Esophagus muscularis mucosa (tissue), 4 donors: ENCODE measurements at regions not wholly inside any gene's neighbourhood (a gene's known extent, or its start where the extent isn't known, plus 50 kb on each side); places are given as distances from the start of the nearest gene placed in this dataset.

Experiments
- DNase-seq: peaks from one replicate; pipeline ENCODE4 v3.0.0-alpha.2; 2017; ENCODE audit errors: extremely low spot score
- H3K27ac ChIP-seq, 4 donors: fragments of 200-600 bp; sonication (generic); replicated peaks in 1 of 4; 1 replicate in 3 of 4; 2 replicates in 1 of 4; pipeline ENCODE4 v1.5.1; 2016 to 2019; ENCODE audit warnings: mild to moderate bottlenecking in 1 of 4
- H3K27me3 ChIP-seq, 4 donors: fragments of 200-600 bp; sonication (generic); one replicate each; pipeline versions ENCODE4 v1.5.1 to v1.6.0; 2016 to 2019
- H3K36me3 ChIP-seq, 4 donors: fragments of 200-600 bp; sonication (generic); one replicate each; pipeline ENCODE4 v1.5.1; 2016 to 2019
- H3K4me1 ChIP-seq, 4 donors: fragments of 200-600 bp; sonication (generic); one replicate each; pipeline ENCODE4 v1.5.1; 2016 to 2019
- H3K4me3 ChIP-seq, 4 donors: fragments of 200-600 bp; sonication (generic); 1 replicate in 2 of 4; 2 replicates in 2 of 4; pipeline ENCODE4 v1.5.1; 2016 to 2019; ENCODE audit warnings: mild to moderate bottlenecking in 4 of 4, moderate library complexity in 1 of 4
- H3K9me3 ChIP-seq, 4 donors: fragments of 200-600 bp; sonication (generic); 1 replicate in 3 of 4; 2 replicates in 1 of 4; pipeline ENCODE4 v1.5.1; 2016 to 2019
- EP300 ChIP-seq: sonication (generic); formaldehyde crosslinking; IDR thresholded peaks from one replicate; pipeline ENCODE4 v1.6.1; 2017; ENCODE audit warnings: antibody characterized with exemption
- POLR2A ChIP-seq: fragments of 450-650 bp; IDR thresholded peaks from one replicate; pipeline ENCODE4 v1.6.1; 2017; ENCODE audit warnings: antibody characterized with exemption, moderate library complexity, mild to moderate bottlenecking, low read depth
- POLR2AphosphoS5 ChIP-seq, 2 donors: sonication (generic); formaldehyde crosslinking; IDR thresholded peaks; one replicate each; pipeline ENCODE4 v1.6.1; 2017; ENCODE audit warnings: antibody characterized with exemption in 2 of 2
- WGBS: methylation state at CpG from one replicate; pipeline ENCODE4 v1.1.5; 2018; 5-methylcytosine and 5-hydroxymethylcytosine counted together
- intact Hi-C: fragments of 100-400 bp; cut with DNase I; formaldehyde crosslinking; loops from one replicate; pipeline ENCODE4 v1.15.1; 2023
- TF ChIP-seq, protein P1 (sequence below), 3 experiments: fragments of 200-600 bp in 2 of 3; fragments of 450-650 bp in 1 of 3; sonication (generic) in 2 of 3; IDR thresholded peaks; one replicate each; pipeline ENCODE4 v1.5.1; 2017 to 2019; ENCODE audit warnings: antibody characterized with exemption in 3 of 3, mild to moderate bottlenecking in 2 of 3, moderate library complexity in 1 of 3

DNA sequence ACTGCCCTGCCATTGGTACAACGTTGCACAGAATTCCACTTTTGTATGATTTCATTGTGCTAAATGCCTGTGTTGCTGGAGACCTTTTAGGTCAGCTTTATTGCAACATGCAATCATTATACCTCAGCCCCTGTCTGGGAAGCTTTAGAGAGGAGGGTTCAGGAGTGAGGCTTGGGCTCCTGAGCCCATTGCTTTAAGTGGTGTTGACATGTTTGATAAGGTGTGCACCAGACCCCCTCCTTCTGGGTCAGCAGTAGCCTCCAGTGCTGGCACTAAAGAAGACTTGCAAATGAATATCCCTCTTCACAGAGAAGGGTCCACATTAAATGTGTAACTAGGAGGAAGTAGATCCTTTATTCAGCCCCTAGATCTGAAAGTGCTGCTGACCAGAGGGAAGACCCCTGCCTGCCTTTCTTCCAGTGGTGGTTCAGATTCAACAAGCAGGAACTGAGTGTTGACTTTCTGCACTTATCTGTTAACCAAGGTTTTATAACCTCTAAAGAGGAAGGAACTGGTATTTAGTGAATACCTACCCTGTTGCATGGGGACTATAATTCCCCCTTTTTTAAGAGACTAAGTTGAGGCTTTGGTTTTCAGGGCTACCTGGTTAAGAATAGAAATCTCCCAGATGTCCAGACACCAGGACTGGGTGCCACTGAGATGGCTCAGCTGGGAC, 369.4 kb upstream of the IGFBP3 start:
- H3K9me3 ChIP-seq: no peaks in the 10 kb centered on the region
- DNase-seq: no peak
- WGBS: 82% methylated on average over 1 of the region's 1 CpG
- intact Hi-C loops: no loop called here
- H3K36me3 ChIP-seq: no peaks in the 10 kb centered on the region
- no peaks in the 10 kb centered on the region for H3K27me3 ChIP-seq
- no peak overlapping the region for H3K4me3 ChIP-seq
- no peak overlapping the region for H3K27ac ChIP-seq
- TF ChIP-seq POLR2A (no peak), EP300 (no peak), POLR2AphosphoS5 (IDR thresholded peaks at IDR 0.05) (no peak)
- TF ChIP-seq, protein P1, sequence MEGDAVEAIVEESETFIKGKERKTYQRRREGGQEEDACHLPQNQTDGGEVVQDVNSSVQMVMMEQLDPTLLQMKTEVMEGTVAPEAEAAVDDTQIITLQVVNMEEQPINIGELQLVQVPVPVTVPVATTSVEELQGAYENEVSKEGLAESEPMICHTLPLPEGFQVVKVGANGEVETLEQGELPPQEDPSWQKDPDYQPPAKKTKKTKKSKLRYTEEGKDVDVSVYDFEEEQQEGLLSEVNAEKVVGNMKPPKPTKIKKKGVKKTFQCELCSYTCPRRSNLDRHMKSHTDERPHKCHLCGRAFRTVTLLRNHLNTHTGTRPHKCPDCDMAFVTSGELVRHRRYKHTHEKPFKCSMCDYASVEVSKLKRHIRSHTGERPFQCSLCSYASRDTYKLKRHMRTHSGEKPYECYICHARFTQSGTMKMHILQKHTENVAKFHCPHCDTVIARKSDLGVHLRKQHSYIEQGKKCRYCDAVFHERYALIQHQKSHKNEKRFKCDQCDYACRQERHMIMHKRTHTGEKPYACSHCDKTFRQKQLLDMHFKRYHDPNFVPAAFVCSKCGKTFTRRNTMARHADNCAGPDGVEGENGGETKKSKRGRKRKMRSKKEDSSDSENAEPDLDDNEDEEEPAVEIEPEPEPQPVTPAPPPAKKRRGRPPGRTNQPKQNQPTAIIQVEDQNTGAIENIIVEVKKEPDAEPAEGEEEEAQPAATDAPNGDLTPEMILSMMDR (IDR thresholded peaks at IDR 0.05): no peak
- no peaks in the 10 kb centered on the region for H3K4me1 ChIP-seq

DNA sequence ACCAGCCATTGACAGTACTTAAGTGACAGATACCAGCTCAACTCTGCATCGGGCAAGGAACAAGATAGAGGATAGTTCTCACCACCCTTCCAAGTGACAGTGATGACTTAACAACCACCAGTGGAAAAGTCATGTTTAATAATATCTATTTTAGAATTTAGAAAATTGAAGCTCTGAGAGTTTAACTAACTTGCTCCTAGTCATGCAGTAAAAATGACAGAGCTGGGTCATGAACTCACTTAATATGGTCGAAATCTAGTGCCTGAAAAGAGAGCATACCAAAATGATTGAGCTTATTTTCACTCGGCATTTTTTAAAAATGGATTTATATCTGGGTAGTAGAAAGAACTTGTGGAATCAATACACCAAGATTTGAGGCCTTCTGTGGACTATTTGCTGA, 367.8 kb upstream of the IGFBP3 start:
- no peak for DNase-seq
- TF ChIP-seq, protein P1 (IDR thresholded peaks at IDR 0.05): no peak
- no peak for TF ChIP-seq EP300
- no peak for TF ChIP-seq POLR2AphosphoS5 (IDR thresholded peaks at IDR 0.05)
- no peak for TF ChIP-seq POLR2A
- Histone ChIP-seq H3K9me3 (no peaks in the 10 kb centered on the region), H3K4me1 (no peaks in the 10 kb centered on the region), H3K36me3 (no peaks in the 10 kb centered on the region), H3K27ac (no peak overlapping the region), H3K4me3 (no peak overlapping the region), H3K27me3 (no peaks in the 10 kb centered on the region)
- 84% methylated on average over 3 of the region's 3 CpGs for WGBS
- intact Hi-C loops: no loop called here

DNA sequence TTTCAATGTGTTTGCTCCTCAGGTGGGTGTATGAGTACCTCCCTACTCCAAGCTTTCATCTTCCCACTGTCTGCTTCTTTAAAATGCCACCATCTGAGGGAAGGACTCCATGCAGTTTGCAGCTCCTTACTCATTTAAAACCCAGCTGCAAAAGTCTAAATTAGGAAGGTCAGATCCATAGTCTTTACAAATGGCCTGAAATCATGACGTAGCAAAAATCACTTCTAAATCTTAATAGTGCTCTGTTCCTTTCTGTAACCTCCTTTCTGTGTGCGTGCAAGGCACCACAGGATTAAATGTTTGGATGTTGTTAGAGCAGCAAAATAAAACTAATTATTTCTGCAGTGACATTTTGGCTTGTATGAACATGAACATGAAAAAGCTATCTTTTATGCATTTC, 366.9 kb upstream of the IGFBP3 start:
- Histone ChIP-seq H3K27ac (no peak overlapping the region), H3K9me3 (no peaks in the 10 kb centered on the region), H3K4me1 (no peaks in the 10 kb centered on the region), H3K4me3 (no peak overlapping the region), H3K27me3 (no peaks in the 10 kb centered on the region), H3K36me3 (no peaks in the 10 kb centered on the region)
- intact Hi-C loops: no loop called here
- WGBS: 78% methylated on average over 2 of the region's 2 CpGs
- TF ChIP-seq POLR2AphosphoS5 (IDR thresholded peaks at IDR 0.05): no peak
- no peak for TF ChIP-seq POLR2A
- TF ChIP-seq, protein P1 (IDR thresholded peaks at IDR 0.05): no peak
- no peak for TF ChIP-seq EP300
- DNase-seq: no peak

DNA sequence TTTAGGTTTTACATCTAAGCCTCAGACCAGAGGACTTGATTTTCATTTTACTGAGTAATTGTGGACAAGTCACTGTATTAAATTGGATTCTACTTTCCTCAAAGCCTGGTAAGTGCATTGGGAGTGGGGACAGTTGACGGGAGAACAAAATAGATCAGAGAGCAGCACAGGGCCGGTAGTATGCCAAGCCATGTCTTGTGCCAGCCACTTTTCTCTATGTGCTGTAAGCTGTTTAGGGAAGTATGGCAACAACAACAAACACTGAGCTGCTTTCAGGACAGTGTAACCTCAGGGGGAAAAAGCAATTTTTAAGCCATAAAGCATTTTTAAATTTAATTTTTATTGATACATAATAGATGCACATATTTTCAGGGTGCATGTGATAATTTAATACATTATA, 365.9 kb upstream of the IGFBP3 start:
- Histone ChIP-seq H3K27me3 (no peaks in the 10 kb centered on the region), H3K4me1 (no peaks in the 10 kb centered on the region), H3K27ac (no peak overlapping the region), H3K4me3 (no peak overlapping the region), H3K36me3 (no peaks in the 10 kb centered on the region), H3K9me3 (no peaks in the 10 kb centered on the region)
- intact Hi-C loops: no loop called here
- WGBS: 80% methylated on average over 2 of the region's 2 CpGs
- DNase-seq: no peak
- TF ChIP-seq POLR2AphosphoS5 (IDR thresholded peaks at IDR 0.05): no peak
- no peak for TF ChIP-seq POLR2A
- TF ChIP-seq, protein P1 (IDR thresholded peaks at IDR 0.05): no peak
- no peak for TF ChIP-seq EP300

DNA sequence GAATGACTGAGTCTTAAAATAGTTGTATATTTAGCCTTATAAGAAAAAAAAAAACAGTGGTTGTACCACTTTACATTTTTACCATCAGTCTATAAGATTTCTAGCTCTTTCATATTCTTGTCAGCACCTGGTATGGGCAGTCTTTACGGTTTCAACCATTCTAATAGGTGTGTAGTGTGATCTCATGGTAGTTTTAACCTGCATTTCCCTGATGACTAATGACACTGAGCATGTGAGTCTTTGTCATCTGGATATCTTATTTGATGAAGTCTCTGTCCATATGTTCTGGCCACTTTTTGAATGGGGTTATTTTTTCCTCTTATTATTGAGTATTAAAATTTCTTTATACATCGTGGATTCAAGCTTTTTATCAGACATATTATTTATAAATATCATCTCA, 365.3 kb upstream of the IGFBP3 start:
- intact Hi-C loops: no loop called here
- H3K4me1 ChIP-seq: no peaks in the 10 kb centered on the region
- no peaks in the 10 kb centered on the region for H3K27me3 ChIP-seq
- H3K36me3 ChIP-seq: no peaks in the 10 kb centered on the region
- no peak overlapping the region for H3K27ac ChIP-seq
- DNase-seq: no peak
- no peaks in the 10 kb centered on the region for H3K9me3 ChIP-seq
- 80% methylated on average over 2 of the region's 2 CpGs for WGBS
- no peak overlapping the region for H3K4me3 ChIP-seq
- TF ChIP-seq, protein P1 (IDR thresholded peaks at IDR 0.05): no peak
- no peak for TF ChIP-seq EP300
- TF ChIP-seq POLR2AphosphoS5 (IDR thresholded peaks at IDR 0.05): no peak
- TF ChIP-seq POLR2A: no peak
